ENCODE measurements at regions not wholly inside any gene's neighbourhood (a gene's known extent, or its start where the extent isn't known, plus 50 kb on each side); places are given as distances from the start of the nearest gene placed in this dataset.
"Not testable (repeated sequence)": the region's sequence is repeated elsewhere in the genome, so short reads cannot be mapped to it uniquely, and the experiment has no call there.

- Histone ChIP-seq H3K9me3 (ENCODE audit: insufficient read depth, low read depth, low read length) (no peaks in the 10 kb centered on the region), H3K27me3 (ENCODE audit: insufficient read depth, low read length) (no peaks in the 10 kb centered on the region), H3K9ac (ENCODE audit: low read depth, low read length) (no peak overlapping the region), H3K4me1 (ENCODE audit: insufficient read depth, low read length) (no peaks in the 10 kb centered on the region), H3K27ac (ENCODE audit: low read length) (no peak overlapping the region), H3K4me3 (ENCODE audit: low read length) (no peak overlapping the region), H3K36me3 (ENCODE audit: insufficient read depth, low read depth, low read length) (no peaks in the 10 kb centered on the region)
These were observed 601.8 kb upstream of the ZFP42 start for GRCh38 chr4:187393531-187394344.

- no peaks in the 10 kb centered on the region for H3K27me3 ChIP-seq (ENCODE audit: insufficient read depth, low read length)
- H3K4me3 ChIP-seq (ENCODE audit: low read length), result no peak overlapping the region
- H3K9me3 ChIP-seq (ENCODE audit: insufficient read depth, low read depth, low read length), result no peaks in the 10 kb centered on the region
- no peaks in the 10 kb centered on the region for H3K4me1 ChIP-seq (ENCODE audit: insufficient read depth, low read length)
- no peak overlapping the region for H3K27ac ChIP-seq (ENCODE audit: low read length)
- no peak overlapping the region for H3K9ac ChIP-seq (ENCODE audit: low read depth, low read length)
- H3K36me3 ChIP-seq (ENCODE audit: insufficient read depth, low read depth, low read length), result no peaks in the 10 kb centered on the region
These were observed 599.5 kb upstream of the ZFP42 start for GRCh38 chr4:187396106-187396505.

GRCh38 chr4:187408447-187408846 lies 587.1 kb upstream of the ZFP42 start:
- not testable (repeated sequence) for H3K27ac ChIP-seq (ENCODE audit: low read length)

GRCh38 chr4:187413564-187414358 lies 581.8 kb upstream of the ZFP42 start:
- no peak overlapping the region for H3K27ac ChIP-seq (ENCODE audit: low read length)

More at GRCh38 chr4:187408447-187408846, 587.1 kb upstream of the ZFP42 start:
- not testable (repeated sequence) for H3K27me3 ChIP-seq (ENCODE audit: insufficient read depth, low read length); H3K36me3 ChIP-seq (ENCODE audit: insufficient read depth, low read depth, low read length); H3K4me1 ChIP-seq (ENCODE audit: insufficient read depth, low read length); H3K4me3 ChIP-seq (ENCODE audit: low read length); H3K9ac ChIP-seq (ENCODE audit: low read depth, low read length); H3K9me3 ChIP-seq (ENCODE audit: insufficient read depth, low read depth, low read length)

GRCh38 chr4:187414716-187415115 lies 580.9 kb upstream of the ZFP42 start:
- H3K9me3 ChIP-seq (ENCODE audit: insufficient read depth, low read depth, low read length), result peaks cover 4% of the 10 kb centered on the region; the same call in 1 of the 2 replicates
- no peak overlapping the region for H3K4me3 ChIP-seq (ENCODE audit: low read length)
- no peaks in the 10 kb centered on the region for H3K4me1 ChIP-seq (ENCODE audit: insufficient read depth, low read length)
- no peak overlapping the region for H3K9ac ChIP-seq (ENCODE audit: low read depth, low read length)
- H3K36me3 ChIP-seq (ENCODE audit: insufficient read depth, low read depth, low read length), result no peaks in the 10 kb centered on the region
- no peak overlapping the region for H3K27ac ChIP-seq (ENCODE audit: low read length)
- H3K27me3 ChIP-seq (ENCODE audit: insufficient read depth, low read length), result no peaks in the 10 kb centered on the region

More at GRCh38 chr4:187413564-187414358, 581.8 kb upstream of the ZFP42 start:
- H3K36me3 ChIP-seq (ENCODE audit: insufficient read depth, low read depth, low read length), result no peaks in the 10 kb centered on the region
- H3K4me1 ChIP-seq (ENCODE audit: insufficient read depth, low read length), result no peaks in the 10 kb centered on the region
- no peak overlapping the region for H3K9ac ChIP-seq (ENCODE audit: low read depth, low read length)
- no peak overlapping the region for H3K4me3 ChIP-seq (ENCODE audit: low read length)
- H3K9me3 ChIP-seq (ENCODE audit: insufficient read depth, low read depth, low read length), result peaks cover 4% of the 10 kb centered on the region; the same call in 1 of the 2 replicates
- no peaks in the 10 kb centered on the region for H3K27me3 ChIP-seq (ENCODE audit: insufficient read depth, low read length)

GRCh38 chr4:187415231-187415630 lies 580.3 kb upstream of the ZFP42 start:
- Histone ChIP-seq H3K27me3 (ENCODE audit: insufficient read depth, low read length) (no peaks in the 10 kb centered on the region), H3K27ac (ENCODE audit: low read length) (no peak overlapping the region), H3K36me3 (ENCODE audit: insufficient read depth, low read depth, low read length) (no peaks in the 10 kb centered on the region), H3K4me1 (ENCODE audit: insufficient read depth, low read length) (no peaks in the 10 kb centered on the region), H3K9ac (ENCODE audit: low read depth, low read length) (no peak overlapping the region), H3K9me3 (ENCODE audit: insufficient read depth, low read depth, low read length) (peaks cover 4% of the 10 kb centered on the region; the same call in 1 of the 2 replicates), H3K4me3 (ENCODE audit: low read length) (no peak overlapping the region)

- H3K27me3 ChIP-seq (ENCODE audit: insufficient read depth, low read length), result no peaks in the 10 kb centered on the region
- no peak overlapping the region for H3K4me3 ChIP-seq (ENCODE audit: low read length)
- H3K36me3 ChIP-seq (ENCODE audit: insufficient read depth, low read depth, low read length), result no peaks in the 10 kb centered on the region
- H3K9ac ChIP-seq (ENCODE audit: low read depth, low read length), result no peak overlapping the region
- H3K27ac ChIP-seq (ENCODE audit: low read length), result no peak overlapping the region
- peaks cover 4% of the 10 kb centered on the region; the same call in 1 of the 2 replicates for H3K9me3 ChIP-seq (ENCODE audit: insufficient read depth, low read depth, low read length)
- H3K4me1 ChIP-seq (ENCODE audit: insufficient read depth, low read length), result no peaks in the 10 kb centered on the region
These were observed 579.4 kb upstream of the ZFP42 start for GRCh38 chr4:187416216-187416615.

- Histone ChIP-seq H3K27me3 (ENCODE audit: insufficient read depth, low read length) (no peaks in the 10 kb centered on the region), H3K4me1 (ENCODE audit: insufficient read depth, low read length) (no peaks in the 10 kb centered on the region), H3K27ac (ENCODE audit: low read length) (no peak overlapping the region), H3K9me3 (ENCODE audit: insufficient read depth, low read depth, low read length) (peaks cover 4% of the 10 kb centered on the region; the same call in 1 of the 2 replicates), H3K36me3 (ENCODE audit: insufficient read depth, low read depth, low read length) (no peaks in the 10 kb centered on the region), H3K9ac (ENCODE audit: low read depth, low read length) (no peak overlapping the region), H3K4me3 (ENCODE audit: low read length) (no peak overlapping the region)
These were observed 577.9 kb upstream of the ZFP42 start for GRCh38 chr4:187417721-187418120.

- H3K9me3 ChIP-seq (ENCODE audit: insufficient read depth, low read depth, low read length), result no peaks in the 10 kb centered on the region
- no peaks in the 10 kb centered on the region for H3K27me3 ChIP-seq (ENCODE audit: insufficient read depth, low read length)
- no peak overlapping the region for H3K4me3 ChIP-seq (ENCODE audit: low read length)
- no peak overlapping the region for H3K9ac ChIP-seq (ENCODE audit: low read depth, low read length)
- H3K36me3 ChIP-seq (ENCODE audit: insufficient read depth, low read depth, low read length), result no peaks in the 10 kb centered on the region
- no peaks in the 10 kb centered on the region for H3K4me1 ChIP-seq (ENCODE audit: insufficient read depth, low read length)
- H3K27ac ChIP-seq (ENCODE audit: low read length), result no peak overlapping the region
These were observed 572.9 kb upstream of the ZFP42 start for GRCh38 chr4:187422655-187423054.

- H3K4me1 ChIP-seq (ENCODE audit: insufficient read depth, low read length), result no peaks in the 10 kb centered on the region
- H3K27ac ChIP-seq (ENCODE audit: low read length), result no peak overlapping the region
- H3K4me3 ChIP-seq (ENCODE audit: low read length), result no peak overlapping the region
- no peaks in the 10 kb centered on the region for H3K36me3 ChIP-seq (ENCODE audit: insufficient read depth, low read depth, low read length)
- no peaks in the 10 kb centered on the region for H3K9me3 ChIP-seq (ENCODE audit: insufficient read depth, low read depth, low read length)
- H3K9ac ChIP-seq (ENCODE audit: low read depth, low read length), result no peak overlapping the region
- no peaks in the 10 kb centered on the region for H3K27me3 ChIP-seq (ENCODE audit: insufficient read depth, low read length)
These were observed 570.9 kb upstream of the ZFP42 start for GRCh38 chr4:187424636-187425035.

GRCh38 chr4:187426511-187426910 lies 569.1 kb upstream of the ZFP42 start:
- no peak overlapping the region for H3K27ac ChIP-seq (ENCODE audit: low read length)
- no peaks in the 10 kb centered on the region for H3K9me3 ChIP-seq (ENCODE audit: insufficient read depth, low read depth, low read length)
- H3K27me3 ChIP-seq (ENCODE audit: insufficient read depth, low read length), result no peaks in the 10 kb centered on the region
- H3K4me3 ChIP-seq (ENCODE audit: low read length), result no peak overlapping the region
- H3K36me3 ChIP-seq (ENCODE audit: insufficient read depth, low read depth, low read length), result no peaks in the 10 kb centered on the region
- no peak overlapping the region for H3K9ac ChIP-seq (ENCODE audit: low read depth, low read length)
- H3K4me1 ChIP-seq (ENCODE audit: insufficient read depth, low read length), result no peaks in the 10 kb centered on the region

GRCh38 chr4:187432310-187432709 lies 563.3 kb upstream of the ZFP42 start:
- Histone ChIP-seq H3K36me3 (ENCODE audit: insufficient read depth, low read depth, low read length) (no peaks in the 10 kb centered on the region), H3K27ac (ENCODE audit: low read length) (no peak overlapping the region), H3K4me1 (ENCODE audit: insufficient read depth, low read length) (no peaks in the 10 kb centered on the region), H3K9ac (ENCODE audit: low read depth, low read length) (no peak overlapping the region), H3K9me3 (ENCODE audit: insufficient read depth, low read depth, low read length) (peaks cover under 1% of the 10 kb centered on the region; the same call in 1 of the 2 replicates), H3K4me3 (ENCODE audit: low read length) (no peak overlapping the region), H3K27me3 (ENCODE audit: insufficient read depth, low read length) (no peaks in the 10 kb centered on the region)

Data from iPS-20b (cell line).